Neural cell (in vitro differentiated cells): ENCODE measurements at regions not wholly inside any gene's neighbourhood (a gene's known extent, or its start where the extent isn't known, plus 50 kb on each side); places are given as distances from the start of the nearest gene placed in this dataset.

Experiments
- H2AFZ ChIP-seq: fragments of 200-600, 300-800 bp; sonication (generic), shearing (Covaris generic); 2 replicates; pipeline ENCODE4 v1.6.0; 2014; ENCODE audit warnings: low read depth, mild to moderate bottlenecking, antibody characterized with exemption, low read length, moderate library complexity
- H3F3A ChIP-seq: fragments of 200-600 bp; shearing (Covaris generic); 2 replicates; pipeline ENCODE4 v1.6.1; 2016; ENCODE audit warnings: mild to moderate bottlenecking, moderate library complexity, mixed read lengths, antibody characterized with exemption, low read length; ENCODE audit not compliant: insufficient read depth, poor library complexity, severe bottlenecking
- H3K27ac ChIP-seq: fragments of 200-600, 300-800 bp; sonication (generic), shearing (Covaris generic); 2 replicates; pipeline ENCODE4 v1.5.1; 2014; ENCODE audit warnings: mild to moderate bottlenecking, low read length, moderate library complexity
- H3K27me3 ChIP-seq: fragments of 300-800, 200-600 bp; sonication (generic), shearing (Covaris generic); 2 replicates; pipeline ENCODE4 v1.6.0; 2014; ENCODE audit warnings: mild to moderate bottlenecking, low read depth, low read length, moderate library complexity; ENCODE audit not compliant: insufficient read depth
- H3K36me3 ChIP-seq: fragments of 300-800, 200-600 bp; sonication (generic), shearing (Covaris generic); 2 replicates; pipeline ENCODE4 v1.5.1; 2014; ENCODE audit warnings: mild to moderate bottlenecking, antibody characterized with exemption, low read length, moderate library complexity; ENCODE audit not compliant: insufficient read depth
- H3K4me2 ChIP-seq: fragments of 300-800, 200-600 bp; sonication (generic), shearing (Covaris generic); 2 replicates; pipeline ENCODE4 v1.6.0; 2014; ENCODE audit warnings: mild to moderate bottlenecking, low read length
- H3K4me3 ChIP-seq: fragments of 300-800, 200-600 bp; sonication (generic), shearing (Covaris generic); 2 replicates; pipeline ENCODE4 v1.5.1; 2014; ENCODE audit warnings: mild to moderate bottlenecking, low read length, moderate library complexity
- H3K79me2 ChIP-seq: fragments of 200-600 bp; shearing (Covaris generic); replicated peaks from 2 replicates; pipeline ENCODE4 v1.6.0; 2014; ENCODE audit warnings: mild to moderate bottlenecking, low read length, moderate library complexity; ENCODE audit not compliant: insufficient read depth
- H3K9ac ChIP-seq: fragments of 300-800, 200-600 bp; sonication (generic), shearing (Covaris generic); 2 replicates; pipeline ENCODE4 v1.6.1; 2016; ENCODE audit warnings: mild to moderate bottlenecking, low read length, mixed read lengths
- H3K9me2 ChIP-seq: fragments of 200-600 bp; shearing (Covaris generic); 2 replicates; pipeline ENCODE4 v1.6.1; 2016; ENCODE audit warnings: mild to moderate bottlenecking, low read length, mixed read lengths; ENCODE audit not compliant: insufficient read depth
- H3K9me3 ChIP-seq: fragments of 200-600, 300-800 bp; sonication (generic), shearing (Covaris generic); 2 replicates; pipeline ENCODE4 v1.6.1; 2016; ENCODE audit warnings: mild to moderate bottlenecking, mixed run types, low read length, moderate library complexity, mixed read lengths
- H4K20me1 ChIP-seq: fragments of 200-600 bp; shearing (Covaris generic); 2 replicates; pipeline ENCODE4 v1.6.1; 2016; ENCODE audit warnings: mild to moderate bottlenecking, mixed run types; ENCODE audit not compliant: insufficient read depth
- EP300 ChIP-seq: fragments of 450-650 bp; conservative IDR thresholded peaks from 2 replicates; pipeline ENCODE4 v1.6.1; 2014; ENCODE audit warnings: antibody characterized with exemption, mild to moderate bottlenecking, moderate library complexity; ENCODE audit not compliant: poor library complexity, severe bottlenecking
- EZH2 ChIP-seq: fragments of 200-600, 300-800 bp; shearing (Covaris generic), sonication (generic); IDR thresholded peaks from 2 replicates; pipeline ENCODE4 v1.6.1; 2014; ENCODE audit warnings: antibody characterized with exemption, low read length, borderline replicate concordance, mild to moderate bottlenecking; ENCODE audit not compliant: insufficient read depth, poor library complexity, severe bottlenecking
- MXI1 ChIP-seq: fragments of 450-650 bp; conservative IDR thresholded peaks from 2 replicates; pipeline ENCODE4 v1.6.1; 2014; ENCODE audit warnings: antibody characterized with exemption, mild to moderate bottlenecking; ENCODE audit not compliant: poor library complexity, severe bottlenecking
- POLR2AphosphoS5 ChIP-seq: IDR thresholded peaks from 2 replicates; pipeline ENCODE4 v1.6.1; 2012
- RAD21 ChIP-seq: fragments of 450-650 bp; conservative IDR thresholded peaks from 2 replicates; pipeline ENCODE4 v1.6.1; 2014; ENCODE audit warnings: antibody characterized with exemption, mild to moderate bottlenecking, moderate library complexity
- SMC3 ChIP-seq: fragments of 450-650 bp; conservative IDR thresholded peaks from 2 replicates; pipeline ENCODE4 v1.6.1; 2014; ENCODE audit warnings: antibody characterized with exemption, mild to moderate bottlenecking, moderate library complexity; ENCODE audit not compliant: poor library complexity
- TAF1 ChIP-seq: IDR thresholded peaks from 2 replicates; pipeline ENCODE4 v1.6.1; 2012; ENCODE audit warnings: low read depth
- TF ChIP-seq, protein P1 (sequence below): IDR thresholded peaks from 2 replicates; pipeline ENCODE4 v1.6.1; 2012; ENCODE audit warnings: borderline replicate concordance
- TF ChIP-seq, protein P2 (sequence below): fragments of 450-650 bp; IDR thresholded peaks from 2 replicates; pipeline ENCODE4 v1.5.1; 2014; ENCODE audit warnings: antibody characterized with exemption, mild to moderate bottlenecking, moderate library complexity; ENCODE audit not compliant: poor library complexity, severe bottlenecking

DNA sequence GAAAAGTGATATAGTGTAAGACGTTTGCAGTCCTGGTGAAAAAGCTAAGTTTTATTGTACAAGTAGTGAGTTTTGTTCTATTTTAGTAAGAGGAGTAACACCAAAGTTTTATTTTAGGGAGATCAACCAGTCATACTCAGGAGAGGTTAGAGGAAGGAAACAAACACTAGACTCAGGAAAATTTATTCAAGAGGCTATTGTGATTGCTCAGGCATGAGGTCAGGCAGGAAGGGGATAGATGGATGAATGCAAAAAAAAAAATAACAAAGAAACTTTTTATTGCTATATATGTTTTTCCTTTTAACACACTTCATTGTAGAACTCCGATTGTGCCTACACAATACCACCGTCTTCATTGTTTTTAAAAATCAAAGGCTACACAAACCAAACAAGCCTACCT, 189.0 kb downstream of the LYPLAL1 start:
- H3K9me2 ChIP-seq = no peaks in the 10 kb centered on the region
- no peaks in the 10 kb centered on the region for H3K9me3 ChIP-seq
- TF ChIP-seq EZH2 = no peak
- TF ChIP-seq, protein P1, sequence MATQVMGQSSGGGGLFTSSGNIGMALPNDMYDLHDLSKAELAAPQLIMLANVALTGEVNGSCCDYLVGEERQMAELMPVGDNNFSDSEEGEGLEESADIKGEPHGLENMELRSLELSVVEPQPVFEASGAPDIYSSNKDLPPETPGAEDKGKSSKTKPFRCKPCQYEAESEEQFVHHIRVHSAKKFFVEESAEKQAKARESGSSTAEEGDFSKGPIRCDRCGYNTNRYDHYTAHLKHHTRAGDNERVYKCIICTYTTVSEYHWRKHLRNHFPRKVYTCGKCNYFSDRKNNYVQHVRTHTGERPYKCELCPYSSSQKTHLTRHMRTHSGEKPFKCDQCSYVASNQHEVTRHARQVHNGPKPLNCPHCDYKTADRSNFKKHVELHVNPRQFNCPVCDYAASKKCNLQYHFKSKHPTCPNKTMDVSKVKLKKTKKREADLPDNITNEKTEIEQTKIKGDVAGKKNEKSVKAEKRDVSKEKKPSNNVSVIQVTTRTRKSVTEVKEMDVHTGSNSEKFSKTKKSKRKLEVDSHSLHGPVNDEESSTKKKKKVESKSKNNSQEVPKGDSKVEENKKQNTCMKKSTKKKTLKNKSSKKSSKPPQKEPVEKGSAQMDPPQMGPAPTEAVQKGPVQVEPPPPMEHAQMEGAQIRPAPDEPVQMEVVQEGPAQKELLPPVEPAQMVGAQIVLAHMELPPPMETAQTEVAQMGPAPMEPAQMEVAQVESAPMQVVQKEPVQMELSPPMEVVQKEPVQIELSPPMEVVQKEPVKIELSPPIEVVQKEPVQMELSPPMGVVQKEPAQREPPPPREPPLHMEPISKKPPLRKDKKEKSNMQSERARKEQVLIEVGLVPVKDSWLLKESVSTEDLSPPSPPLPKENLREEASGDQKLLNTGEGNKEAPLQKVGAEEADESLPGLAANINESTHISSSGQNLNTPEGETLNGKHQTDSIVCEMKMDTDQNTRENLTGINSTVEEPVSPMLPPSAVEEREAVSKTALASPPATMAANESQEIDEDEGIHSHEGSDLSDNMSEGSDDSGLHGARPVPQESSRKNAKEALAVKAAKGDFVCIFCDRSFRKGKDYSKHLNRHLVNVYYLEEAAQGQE = no peak
- TF ChIP-seq TAF1 = no peak
- TF ChIP-seq EP300 = no peak
- TF ChIP-seq SMC3 = no peak
- no peak for TF ChIP-seq MXI1
- TF ChIP-seq RAD21 = no peak
- TF ChIP-seq, protein P2, sequence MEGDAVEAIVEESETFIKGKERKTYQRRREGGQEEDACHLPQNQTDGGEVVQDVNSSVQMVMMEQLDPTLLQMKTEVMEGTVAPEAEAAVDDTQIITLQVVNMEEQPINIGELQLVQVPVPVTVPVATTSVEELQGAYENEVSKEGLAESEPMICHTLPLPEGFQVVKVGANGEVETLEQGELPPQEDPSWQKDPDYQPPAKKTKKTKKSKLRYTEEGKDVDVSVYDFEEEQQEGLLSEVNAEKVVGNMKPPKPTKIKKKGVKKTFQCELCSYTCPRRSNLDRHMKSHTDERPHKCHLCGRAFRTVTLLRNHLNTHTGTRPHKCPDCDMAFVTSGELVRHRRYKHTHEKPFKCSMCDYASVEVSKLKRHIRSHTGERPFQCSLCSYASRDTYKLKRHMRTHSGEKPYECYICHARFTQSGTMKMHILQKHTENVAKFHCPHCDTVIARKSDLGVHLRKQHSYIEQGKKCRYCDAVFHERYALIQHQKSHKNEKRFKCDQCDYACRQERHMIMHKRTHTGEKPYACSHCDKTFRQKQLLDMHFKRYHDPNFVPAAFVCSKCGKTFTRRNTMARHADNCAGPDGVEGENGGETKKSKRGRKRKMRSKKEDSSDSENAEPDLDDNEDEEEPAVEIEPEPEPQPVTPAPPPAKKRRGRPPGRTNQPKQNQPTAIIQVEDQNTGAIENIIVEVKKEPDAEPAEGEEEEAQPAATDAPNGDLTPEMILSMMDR = no peak
- no peak for TF ChIP-seq POLR2AphosphoS5
- H3K36me3 ChIP-seq = no peaks in the 10 kb centered on the region
- no peak overlapping the region for H3K4me3 ChIP-seq
- H3K9ac ChIP-seq = no peak overlapping the region
- H4K20me1 ChIP-seq = no peaks in the 10 kb centered on the region
- H3K27ac ChIP-seq = no peak overlapping the region
- H3K27me3 ChIP-seq = no peaks in the 10 kb centered on the region
- no peaks in the 10 kb centered on the region for H3F3A ChIP-seq
- H3K79me2 ChIP-seq = no peaks in the 10 kb centered on the region
- no peak overlapping the region for H2AFZ ChIP-seq
- no peak overlapping the region for H3K4me2 ChIP-seq

DNA sequence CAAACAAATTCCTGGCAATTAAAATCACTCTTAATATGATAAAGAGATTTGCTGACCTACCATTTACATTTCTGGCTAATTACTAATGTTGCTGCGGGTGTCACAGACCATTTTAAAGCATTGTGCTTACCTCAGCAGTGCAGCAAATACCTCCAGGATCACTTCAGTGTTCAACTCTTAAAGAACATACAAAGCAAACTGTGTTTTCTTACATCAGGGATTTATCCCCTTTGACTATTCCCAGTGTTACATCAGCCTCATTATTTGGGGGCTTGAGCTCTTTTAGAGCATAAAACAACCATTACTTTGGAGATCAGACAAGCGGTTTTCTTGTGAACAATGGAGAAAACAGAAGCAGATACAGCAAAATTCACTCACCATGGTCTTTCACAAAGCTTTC, 185.4 kb downstream of the LYPLAL1 start:
- no peak overlapping the region for H3K4me3 ChIP-seq
- no peak overlapping the region for H3K9ac ChIP-seq
- no peaks in the 10 kb centered on the region for H3K9me3 ChIP-seq
- no peaks in the 10 kb centered on the region for H3F3A ChIP-seq
- no peaks in the 10 kb centered on the region for H3K79me2 ChIP-seq
- H3K36me3 ChIP-seq = no peaks in the 10 kb centered on the region
- H3K9me2 ChIP-seq = no peaks in the 10 kb centered on the region
- H3K27me3 ChIP-seq = no peaks in the 10 kb centered on the region
- no peaks in the 10 kb centered on the region for H4K20me1 ChIP-seq
- H3K4me2 ChIP-seq = no peak overlapping the region
- H3K27ac ChIP-seq = no peak overlapping the region
- H2AFZ ChIP-seq = no peak overlapping the region
- TF ChIP-seq SMC3 = no peak
- TF ChIP-seq MXI1 = no peak
- TF ChIP-seq, protein P2 = no peak
- no peak for TF ChIP-seq EP300
- TF ChIP-seq RAD21 = no peak
- no peak for TF ChIP-seq TAF1
- no peak for TF ChIP-seq POLR2AphosphoS5
- TF ChIP-seq, protein P1 = no peak
- TF ChIP-seq EZH2 = no peak
